ENCODE measurements at regions not wholly inside any gene's neighbourhood (a gene's known extent, or its start where the extent isn't known, plus 50 kb on each side); places are given as distances from the start of the nearest gene placed in this dataset.
"Not testable (repeated sequence)": the region's sequence is repeated elsewhere in the genome, so short reads cannot be mapped to it uniquely, and the experiment has no call there.

GRCh38 chr9:42378418-42378815, 195.0 kb downstream of the SPATA31A6 start:
- Mint-ChIP-seq H3K4me1 (ENCODE audit: low read depth) (no peaks in the 10 kb centered on the region), H3K9me3 (peaks cover 13% of the 10 kb centered on the region), H3K36me3 (ENCODE audit: low read depth) (no peaks in the 10 kb centered on the region), H3K27me3 (peaks cover 3% of the 10 kb centered on the region), H3K4me3 (no peak overlapping the region), H3K27ac (no peak overlapping the region)
- no peak for DNase-seq

- not testable (repeated sequence) for H3K27me3 Mint-ChIP-seq
Measured at GRCh38 chr9:42379602-42380001, 196.1 kb downstream of the SPATA31A6 start.

GRCh38 chr9:42384585-42384984, 201.1 kb downstream of the SPATA31A6 start:
- H3K9me3 Mint-ChIP-seq; H3K27ac Mint-ChIP-seq; DNase-seq; H3K36me3 Mint-ChIP-seq (ENCODE audit: low read depth); H3K4me3 Mint-ChIP-seq; H3K4me1 Mint-ChIP-seq (ENCODE audit: low read depth); H3K27me3 Mint-ChIP-seq: not testable (repeated sequence)

More at GRCh38 chr9:42379602-42380001, 196.1 kb downstream of the SPATA31A6 start:
- H3K4me3 Mint-ChIP-seq; DNase-seq; H3K4me1 Mint-ChIP-seq (ENCODE audit: low read depth); H3K27ac Mint-ChIP-seq; H3K36me3 Mint-ChIP-seq (ENCODE audit: low read depth): not testable (repeated sequence)
- peaks cover 13% of the 10 kb centered on the region for H3K9me3 Mint-ChIP-seq

GRCh38 chr9:42385574-42386120, 202.2 kb downstream of the SPATA31A6 start:
- not testable (repeated sequence) for DNase-seq

GRCh38 chr9:42386477-42386876, 203.0 kb downstream of the SPATA31A6 start:
- Mint-ChIP-seq H3K4me1 (ENCODE audit: low read depth) (no peaks in the 10 kb centered on the region), H3K27me3 (no peaks in the 10 kb centered on the region), H3K27ac (no peak overlapping the region), H3K9me3 (no peaks in the 10 kb centered on the region), H3K4me3 (no peak overlapping the region), H3K36me3 (ENCODE audit: low read depth) (no peaks in the 10 kb centered on the region)
- no peak for DNase-seq

More at GRCh38 chr9:42385574-42386120, 202.2 kb downstream of the SPATA31A6 start:
- not testable (repeated sequence) for H3K9me3 Mint-ChIP-seq; H3K27me3 Mint-ChIP-seq; H3K36me3 Mint-ChIP-seq (ENCODE audit: low read depth); H3K4me1 Mint-ChIP-seq (ENCODE audit: low read depth); H3K27ac Mint-ChIP-seq; H3K4me3 Mint-ChIP-seq

- no peak for DNase-seq
- H3K27me3 Mint-ChIP-seq: no peaks in the 10 kb centered on the region
- no peak overlapping the region for H3K27ac Mint-ChIP-seq
- H3K9me3 Mint-ChIP-seq: no peaks in the 10 kb centered on the region
- H3K36me3 Mint-ChIP-seq (ENCODE audit: low read depth): no peaks in the 10 kb centered on the region
- no peak overlapping the region for H3K4me3 Mint-ChIP-seq
- H3K4me1 Mint-ChIP-seq (ENCODE audit: low read depth): no peaks in the 10 kb centered on the region
Measured at GRCh38 chr9:42388146-42388690, 204.8 kb downstream of the SPATA31A6 start.

- H3K27ac Mint-ChIP-seq: no peak overlapping the region
- DNase-seq: no peak
- no peaks in the 10 kb centered on the region for H3K27me3 Mint-ChIP-seq
- H3K4me3 Mint-ChIP-seq: no peak overlapping the region
- no peaks in the 10 kb centered on the region for H3K4me1 Mint-ChIP-seq (ENCODE audit: low read depth)
- no peaks in the 10 kb centered on the region for H3K36me3 Mint-ChIP-seq (ENCODE audit: low read depth)
- no peaks in the 10 kb centered on the region for H3K9me3 Mint-ChIP-seq
Measured at GRCh38 chr9:42388846-42389245, 205.4 kb downstream of the SPATA31A6 start.

- H3K4me3 Mint-ChIP-seq; H3K36me3 Mint-ChIP-seq (ENCODE audit: low read depth); H3K4me1 Mint-ChIP-seq (ENCODE audit: low read depth); DNase-seq; H3K27me3 Mint-ChIP-seq; H3K27ac Mint-ChIP-seq; H3K9me3 Mint-ChIP-seq: not testable (repeated sequence)
Measured at GRCh38 chr9:42392773-42393455, 209.5 kb downstream of the SPATA31A6 start.

- no peaks in the 10 kb centered on the region for H3K9me3 Mint-ChIP-seq
- H3K36me3 Mint-ChIP-seq (ENCODE audit: low read depth): no peaks in the 10 kb centered on the region
- H3K4me1 Mint-ChIP-seq (ENCODE audit: low read depth): no peaks in the 10 kb centered on the region
- no peaks in the 10 kb centered on the region for H3K27me3 Mint-ChIP-seq
- DNase-seq: no peak
- H3K27ac Mint-ChIP-seq: no peak overlapping the region
- no peak overlapping the region for H3K4me3 Mint-ChIP-seq
Measured at GRCh38 chr9:42396318-42396717, 212.9 kb downstream of the SPATA31A6 start.

GRCh38 chr9:42397336-42397735, 213.9 kb downstream of the SPATA31A6 start:
- H3K36me3 Mint-ChIP-seq (ENCODE audit: low read depth); H3K27ac Mint-ChIP-seq; H3K27me3 Mint-ChIP-seq; H3K9me3 Mint-ChIP-seq; DNase-seq; H3K4me1 Mint-ChIP-seq (ENCODE audit: low read depth); H3K4me3 Mint-ChIP-seq: not testable (repeated sequence)

GRCh38 chr9:42402919-42403318, 219.5 kb downstream of the SPATA31A6 start:
- not testable (repeated sequence) for H3K27ac Mint-ChIP-seq; H3K27me3 Mint-ChIP-seq; H3K4me3 Mint-ChIP-seq; H3K4me1 Mint-ChIP-seq (ENCODE audit: low read depth); DNase-seq; H3K9me3 Mint-ChIP-seq; H3K36me3 Mint-ChIP-seq (ENCODE audit: low read depth)

- H3K4me3 Mint-ChIP-seq; H3K27ac Mint-ChIP-seq; H3K9me3 Mint-ChIP-seq; H3K36me3 Mint-ChIP-seq (ENCODE audit: low read depth); DNase-seq; H3K4me1 Mint-ChIP-seq (ENCODE audit: low read depth); H3K27me3 Mint-ChIP-seq: not testable (repeated sequence)
Measured at GRCh38 chr9:42409581-42409980, 226.1 kb downstream of the SPATA31A6 start.

- not testable (repeated sequence) for H3K27me3 Mint-ChIP-seq; H3K36me3 Mint-ChIP-seq (ENCODE audit: low read depth); H3K27ac Mint-ChIP-seq; H3K4me1 Mint-ChIP-seq (ENCODE audit: low read depth); DNase-seq; H3K4me3 Mint-ChIP-seq; H3K9me3 Mint-ChIP-seq
Measured at GRCh38 chr9:42412354-42412753, 228.9 kb downstream of the SPATA31A6 start.

- not testable (repeated sequence) for H3K27me3 Mint-ChIP-seq; DNase-seq; H3K27ac Mint-ChIP-seq; H3K36me3 Mint-ChIP-seq (ENCODE audit: low read depth); H3K9me3 Mint-ChIP-seq; H3K4me1 Mint-ChIP-seq (ENCODE audit: low read depth); H3K4me3 Mint-ChIP-seq
Measured at GRCh38 chr9:42414865-42415264, 231.4 kb downstream of the SPATA31A6 start.

GRCh38 chr9:42419652-42420051, 236.2 kb downstream of the SPATA31A6 start:
- not testable (repeated sequence) for H3K27me3 Mint-ChIP-seq; H3K4me1 Mint-ChIP-seq (ENCODE audit: low read depth); H3K4me3 Mint-ChIP-seq; DNase-seq; H3K9me3 Mint-ChIP-seq; H3K36me3 Mint-ChIP-seq (ENCODE audit: low read depth); H3K27ac Mint-ChIP-seq
